ENCODE measurements at regions not wholly inside any gene's neighbourhood (a gene's known extent, or its start where the extent isn't known, plus 50 kb on each side); places are given as distances from the start of the nearest gene placed in this dataset.

DNA sequence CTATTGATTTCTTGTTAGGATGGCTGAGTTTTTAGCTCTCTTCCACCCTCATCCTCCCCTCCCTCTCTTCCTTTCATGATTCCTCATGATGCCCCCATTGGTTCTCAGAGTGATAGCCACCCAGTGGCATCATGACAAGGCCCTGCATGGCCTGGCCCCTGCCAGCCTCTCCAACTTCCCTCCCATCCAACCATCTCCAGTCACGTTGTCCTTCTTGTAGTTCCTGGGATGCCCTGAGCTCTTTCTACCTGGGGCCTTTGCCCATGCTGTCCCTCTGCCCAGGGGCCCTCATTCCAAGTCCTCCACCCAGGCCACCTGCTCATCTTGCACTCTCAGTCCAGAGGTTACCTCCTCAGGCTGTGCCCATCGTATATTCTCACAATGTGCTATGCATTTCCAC lies 247.5 kb downstream of the TFCP2L1 start:
- no peak for FAIRE-seq
- DNase-seq (ENCODE audit: insufficient read length, low spot score): no peak
- TF ChIP-seq, protein P1, sequence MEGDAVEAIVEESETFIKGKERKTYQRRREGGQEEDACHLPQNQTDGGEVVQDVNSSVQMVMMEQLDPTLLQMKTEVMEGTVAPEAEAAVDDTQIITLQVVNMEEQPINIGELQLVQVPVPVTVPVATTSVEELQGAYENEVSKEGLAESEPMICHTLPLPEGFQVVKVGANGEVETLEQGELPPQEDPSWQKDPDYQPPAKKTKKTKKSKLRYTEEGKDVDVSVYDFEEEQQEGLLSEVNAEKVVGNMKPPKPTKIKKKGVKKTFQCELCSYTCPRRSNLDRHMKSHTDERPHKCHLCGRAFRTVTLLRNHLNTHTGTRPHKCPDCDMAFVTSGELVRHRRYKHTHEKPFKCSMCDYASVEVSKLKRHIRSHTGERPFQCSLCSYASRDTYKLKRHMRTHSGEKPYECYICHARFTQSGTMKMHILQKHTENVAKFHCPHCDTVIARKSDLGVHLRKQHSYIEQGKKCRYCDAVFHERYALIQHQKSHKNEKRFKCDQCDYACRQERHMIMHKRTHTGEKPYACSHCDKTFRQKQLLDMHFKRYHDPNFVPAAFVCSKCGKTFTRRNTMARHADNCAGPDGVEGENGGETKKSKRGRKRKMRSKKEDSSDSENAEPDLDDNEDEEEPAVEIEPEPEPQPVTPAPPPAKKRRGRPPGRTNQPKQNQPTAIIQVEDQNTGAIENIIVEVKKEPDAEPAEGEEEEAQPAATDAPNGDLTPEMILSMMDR (IDR thresholded peaks at IDR 0.05; ENCODE audit: insufficient read depth, missing control alignments): no peak

DNA sequence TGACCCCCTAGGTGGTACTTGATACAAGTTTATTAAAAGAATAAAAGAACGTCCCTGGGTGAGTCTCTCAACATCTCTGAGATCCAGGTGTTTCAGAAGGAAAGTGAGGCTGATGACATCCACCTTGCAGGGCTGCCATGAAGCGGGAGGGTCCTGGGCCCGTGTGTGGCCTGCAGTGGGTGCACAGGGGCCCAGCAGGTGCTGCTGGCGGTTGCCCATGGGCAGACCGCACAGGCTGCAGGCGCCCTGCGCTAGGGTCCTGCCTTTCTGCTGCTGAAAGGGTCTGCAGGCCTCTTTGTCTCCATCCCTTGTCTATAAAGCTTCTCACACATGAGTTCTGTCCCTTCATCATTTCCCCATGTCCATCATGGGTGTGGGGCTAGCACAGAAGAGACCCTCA lies 247.0 kb downstream of the TFCP2L1 start:
- DNase-seq (ENCODE audit: insufficient read length, low spot score) (no peak), FAIRE-seq (no peak)
- TF ChIP-seq, protein P1 (IDR thresholded peaks at IDR 0.05; ENCODE audit: insufficient read depth, missing control alignments): no peak

DNA sequence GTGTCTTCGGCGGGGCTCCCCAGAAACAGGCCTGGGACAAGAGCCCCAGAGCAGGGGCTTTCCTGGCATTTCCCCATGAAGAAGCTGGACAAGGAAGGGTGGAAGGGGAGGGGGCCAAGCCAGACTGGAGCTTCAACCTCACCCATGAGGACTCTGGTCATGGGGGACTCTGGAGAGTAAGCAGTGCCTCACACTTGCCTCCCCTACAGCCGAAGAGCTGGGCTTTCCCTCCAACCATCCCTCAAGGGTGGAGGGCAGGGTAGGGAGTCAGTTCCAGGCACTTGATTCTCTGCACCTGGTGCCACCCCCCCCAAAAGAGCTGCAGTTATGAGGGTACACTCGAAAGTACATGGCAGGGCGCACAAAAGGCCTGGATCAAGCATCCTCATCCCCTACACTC lies 246.6 kb downstream of the TFCP2L1 start:
- DNase-seq (ENCODE audit: insufficient read length, low spot score) (no peak), FAIRE-seq (no peak)

DNA sequence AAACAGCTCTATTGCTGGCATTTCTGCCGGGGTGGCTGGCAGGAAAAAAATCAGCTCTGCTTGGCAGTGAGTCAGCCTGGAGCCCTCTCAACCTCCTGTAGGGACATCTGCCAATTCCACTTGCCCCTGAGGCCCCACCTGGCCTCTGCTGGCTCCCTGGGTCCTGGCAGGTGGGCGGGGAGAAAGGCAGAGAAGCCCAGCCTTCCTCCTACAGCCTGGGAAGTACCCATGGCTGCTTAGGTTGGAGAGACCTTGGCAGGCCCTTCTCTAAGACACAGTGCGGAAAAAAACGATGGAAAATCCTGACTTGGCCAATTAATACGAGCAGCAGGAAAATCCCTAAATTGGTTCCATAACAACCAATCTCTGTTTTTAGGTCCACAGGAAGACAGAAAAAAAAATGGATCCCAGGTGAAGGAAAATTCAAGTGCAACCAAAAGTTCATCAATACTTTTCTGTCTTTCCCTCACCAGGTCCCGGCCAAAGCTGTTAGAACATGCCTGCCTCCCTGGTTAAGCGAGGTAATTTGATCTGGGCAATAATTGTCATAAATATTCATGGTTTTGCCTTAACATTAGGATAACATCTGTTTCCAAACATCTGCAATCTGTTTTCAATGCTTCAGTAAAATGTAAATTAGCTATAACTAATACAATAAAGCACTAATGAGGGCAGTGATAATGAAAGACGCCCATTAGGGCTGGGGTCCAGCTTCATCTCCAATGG lies 245.9 kb downstream of the TFCP2L1 start:
- TF ChIP-seq, protein P1 (IDR thresholded peaks at IDR 0.05; ENCODE audit: insufficient read depth, missing control alignments): no peak
- FAIRE-seq (no peak), DNase-seq (ENCODE audit: insufficient read length, low spot score) (no peak)

More for the DNA sequence above, 246.6 kb downstream of the TFCP2L1 start:
- TF ChIP-seq, protein P1 (IDR thresholded peaks at IDR 0.05; ENCODE audit: insufficient read depth, missing control alignments): no peak

DNA sequence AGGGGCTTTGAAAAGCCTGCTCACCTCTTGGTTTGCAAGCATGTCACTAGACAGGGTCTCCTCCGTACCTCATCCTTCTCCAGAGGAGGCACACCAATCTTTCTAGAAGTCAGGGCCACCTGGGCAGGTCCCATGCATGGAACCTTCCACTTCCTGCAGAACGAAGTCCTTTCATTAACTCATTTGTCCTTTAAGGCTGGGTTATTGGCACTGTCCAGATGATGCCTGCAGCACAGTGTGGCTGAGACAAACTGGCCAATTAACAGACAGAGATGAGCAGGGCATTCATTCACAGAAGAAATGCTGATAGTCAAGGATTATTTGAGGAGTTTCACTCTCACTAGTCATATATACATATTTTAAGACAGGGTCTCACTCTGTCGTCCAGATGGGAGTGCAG lies 245.3 kb downstream of the TFCP2L1 start:
- TF ChIP-seq, protein P1 (IDR thresholded peaks at IDR 0.05; ENCODE audit: insufficient read depth, missing control alignments): no peak
- FAIRE-seq: no peak
- DNase-seq (ENCODE audit: insufficient read length, low spot score): no peak

DNA sequence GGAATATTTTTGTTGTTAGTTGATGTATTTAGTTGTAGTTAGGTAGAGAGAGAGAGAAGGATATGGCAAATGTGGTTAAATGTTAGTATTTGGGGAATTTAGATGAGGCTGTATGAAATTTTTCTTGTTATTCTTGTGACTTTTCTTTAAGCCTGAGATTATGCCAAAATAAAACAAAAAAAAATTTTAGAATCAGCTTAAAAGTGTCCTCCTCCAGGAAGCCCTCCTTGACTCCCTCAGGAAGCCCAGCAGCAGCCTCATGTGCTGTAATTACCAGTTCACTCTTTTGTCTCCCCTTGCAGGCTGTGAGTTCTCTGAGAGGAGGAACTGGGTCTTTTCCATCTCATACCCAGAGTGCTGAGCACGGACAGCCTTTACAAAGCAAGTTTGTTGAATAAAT lies 243.5 kb downstream of the TFCP2L1 start:
- DNase-seq (ENCODE audit: insufficient read length, low spot score) (no peak), FAIRE-seq (no peak)
- TF ChIP-seq, protein P1 (IDR thresholded peaks at IDR 0.05; ENCODE audit: insufficient read depth, missing control alignments): no peak

DNA sequence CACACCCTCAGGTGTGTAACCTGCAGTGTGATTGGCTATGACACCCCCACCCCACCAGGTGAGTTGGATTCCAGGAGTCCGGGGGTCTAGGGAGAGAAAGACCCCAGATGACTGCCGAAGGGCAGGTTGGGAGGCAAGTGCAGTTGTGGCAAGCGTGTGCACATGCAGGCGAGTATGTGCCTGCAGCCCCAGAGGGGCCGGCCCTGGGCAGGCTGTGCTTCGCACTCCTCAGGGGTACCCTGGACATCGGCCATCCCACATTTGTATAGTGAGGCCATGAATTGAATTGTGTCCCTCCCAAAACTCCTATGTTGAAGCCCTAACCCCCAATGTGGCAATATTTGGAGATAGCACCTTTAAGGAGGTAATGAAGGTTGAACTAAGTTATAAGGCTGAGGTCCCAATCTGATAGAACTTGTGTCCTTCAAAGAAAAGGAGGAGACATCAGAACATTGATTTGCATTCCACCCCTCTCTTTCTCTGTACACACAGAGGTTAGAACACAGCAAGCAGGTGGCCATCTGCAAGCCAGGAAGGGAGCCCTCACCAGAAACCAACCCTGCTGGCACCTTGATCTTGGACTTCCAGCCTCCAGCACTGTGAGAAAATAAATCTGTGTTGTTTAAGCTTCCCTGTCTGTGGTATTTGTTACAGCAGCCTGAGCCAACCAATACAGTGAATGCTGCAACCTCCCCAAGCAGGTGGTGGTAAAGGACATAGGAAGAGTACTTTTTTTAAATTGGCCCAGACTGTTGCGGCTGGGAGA lies 241.8 kb downstream of the TFCP2L1 start:
- FAIRE-seq (no peak), DNase-seq (ENCODE audit: insufficient read length, low spot score) (no peak)
- TF ChIP-seq, protein P1 (IDR thresholded peaks at IDR 0.05; ENCODE audit: insufficient read depth, missing control alignments): no peak

Data from D721Med (cell line).